ENCODE measurements at regions not wholly inside any gene's neighbourhood (a gene's known extent, or its start where the extent isn't known, plus 50 kb on each side); places are given as distances from the start of the nearest gene placed in this dataset.

GRCh38 chr10:36087006-36088005, 445.2 kb upstream of the FZD8 start:
- peak; percentile 38 to 73 for DNase-seq

- peak in 1 of 2 experiments; percentile 15 for DNase-seq
These were observed 433.1 kb upstream of the FZD8 start for GRCh38 chr10:36075196-36075595.

GRCh38 chr10:36073796-36074345, 431.8 kb upstream of the FZD8 start:
- DNase-seq: no peak

- DNase-seq: no peak
These were observed 426.4 kb upstream of the FZD8 start for GRCh38 chr10:36068542-36068941.

- no peak for DNase-seq
These were observed 425.7 kb upstream of the FZD8 start for GRCh38 chr10:36067748-36068147.

GRCh38 chr10:36066850-36067249, 424.8 kb upstream of the FZD8 start:
- DNase-seq: no peak

- no peak for DNase-seq
These were observed 424.0 kb upstream of the FZD8 start for GRCh38 chr10:36066102-36066501.

GRCh38 chr10:36063396-36063795, 421.3 kb upstream of the FZD8 start:
- no peak for DNase-seq

- no peak for DNase-seq
These were observed 415.6 kb upstream of the FZD8 start for GRCh38 chr10:36057731-36058130.

- DNase-seq: peak in 1 of 2 experiments; percentile 4
These were observed 415.1 kb upstream of the FZD8 start for GRCh38 chr10:36057180-36057579.

- no peak for DNase-seq
These were observed 411.7 kb upstream of the FZD8 start for GRCh38 chr10:36053775-36054174.

GRCh38 chr10:36053271-36053670, 411.2 kb upstream of the FZD8 start:
- no peak for DNase-seq

GRCh38 chr10:36051500-36051991, 409.4 kb upstream of the FZD8 start:
- DNase-seq: no peak

GRCh38 chr10:36050763-36051499, 408.8 kb upstream of the FZD8 start:
- no peak for DNase-seq

GRCh38 chr10:36048780-36049179, 406.7 kb upstream of the FZD8 start:
- DNase-seq: no peak

- DNase-seq: no peak
These were observed 406.1 kb upstream of the FZD8 start for GRCh38 chr10:36048236-36048635.

- DNase-seq: no peak
These were observed 400.0 kb upstream of the FZD8 start for GRCh38 chr10:36042135-36042534.

- DNase-seq: peak in 1 of 2 experiments; percentile 50
These were observed 396.3 kb upstream of the FZD8 start for GRCh38 chr10:36038316-36038955.

GRCh38 chr10:36036137-36036536, 394.0 kb upstream of the FZD8 start:
- no peak for DNase-seq

GRCh38 chr10:36033808-36034207, 391.7 kb upstream of the FZD8 start:
- no peak for DNase-seq

- no peak for DNase-seq
These were observed 388.4 kb upstream of the FZD8 start for GRCh38 chr10:36030516-36030915.

GRCh38 chr10:36026656-36027390, 384.7 kb upstream of the FZD8 start:
- no peak for DNase-seq
